Esophagus squamous epithelium (tissue), 5 donors: ENCODE measurements at regions not wholly inside any gene's neighbourhood (a gene's known extent, or its start where the extent isn't known, plus 50 kb on each side); places are given as distances from the start of the nearest gene placed in this dataset.

Experiments
- DNase-seq: peaks from one replicate; lab custom pipeline; 2025; lab: John Stamatoyannopoulos, UW
- H3K27ac ChIP-seq, 4 donors: fragments of 200-600 bp; sonication (generic); one replicate each; pipeline ENCODE4 v1.5.1; 2016 to 2019; ENCODE audit warnings: mild to moderate bottlenecking in 1 of 4
- H3K27me3 ChIP-seq, 4 donors: fragments of 200-600 bp; sonication (generic); 1 replicate in 3 of 4; 2 replicates in 1 of 4; pipeline versions ENCODE4 v1.5.1 to v1.6.0; 2017 to 2021; ENCODE audit warnings: antibody characterized with exemption in 1 of 4
- H3K36me3 ChIP-seq, 3 donors: fragments of 200-600 bp; sonication (generic); one replicate each; pipeline ENCODE4 v1.5.1; 2016 to 2019
- H3K4me1 ChIP-seq, 3 donors: fragments of 200-600 bp; sonication (generic); one replicate each; pipeline ENCODE4 v1.5.1; 2017 to 2019
- H3K4me3 ChIP-seq, 4 donors: fragments of 200-600 bp; sonication (generic); 1 replicate in 3 of 4; 2 replicates in 1 of 4; pipeline ENCODE4 v1.5.1; 2016 to 2019; ENCODE audit warnings: mild to moderate bottlenecking in 2 of 4, moderate library complexity in 1 of 4
- H3K9me3 ChIP-seq, 3 donors: fragments of 200-600 bp; sonication (generic); one replicate each; pipeline ENCODE4 v1.5.1; 2016 to 2019
- CTCF ChIP-seq, 6 experiments: fragments of 450-650 bp in 4 of 6; fragments of 200-600 bp in 2 of 6; sonication (generic) in 2 of 6; IDR thresholded peaks; one replicate each; pipeline ENCODE4 v1.5.1; 2016 to 2019; ENCODE audit warnings: antibody characterized with exemption in 6 of 6, mild to moderate bottlenecking in 4 of 6, moderate library complexity in 4 of 6
- POLR2A ChIP-seq, 4 donors: fragments of 450-650 bp; IDR thresholded peaks; one replicate each; pipeline ENCODE4 v1.6.1; 2017; ENCODE audit warnings: antibody characterized with exemption in 4 of 4, mild to moderate bottlenecking in 4 of 4, moderate library complexity in 3 of 4
- WGBS, 2 donors: methylation state at CpG; one replicate each; pipeline ENCODE4 v1.1.5; 2018; 5-methylcytosine and 5-hydroxymethylcytosine counted together
- intact Hi-C: fragments of 100-400 bp; cut with DNase I; formaldehyde crosslinking; loops from one replicate; pipeline ENCODE4 v1.15.0; 2022
- donor health status: DM: yes; HTN: yes; CAD: no.

GRCh38 chr4:29948451-29948850 is 771.7 kb upstream of the PCDH7 start:
- Histone ChIP-seq H3K4me3 (no peak overlapping the region), H3K36me3 (no peaks in the 10 kb centered on the region), H3K27me3 (no peaks in the 10 kb centered on the region), H3K27ac (no peak overlapping the region), H3K9me3 (no peaks in the 10 kb centered on the region), H3K4me1 (no peaks in the 10 kb centered on the region)
- DNase-seq, result no peak
- no peak for TF ChIP-seq CTCF (IDR thresholded peaks at IDR 0.05)
- 69 to 74% methylated on average over 2 of the region's 2 CpGs for WGBS, 2 donors
- intact Hi-C loops, result no loop called here

- Histone ChIP-seq H3K27me3 (no peaks in the 10 kb centered on the region), H3K9me3 (no peaks in the 10 kb centered on the region), H3K36me3 (no peaks in the 10 kb centered on the region), H3K27ac (no peak overlapping the region), H3K4me3 (no peak overlapping the region), H3K4me1 (no peaks in the 10 kb centered on the region)
- TF ChIP-seq CTCF (IDR thresholded peaks at IDR 0.05) (no peak), POLR2A (IDR thresholded peaks at IDR 0.05) (no peak)
- DNase-seq, result no peak
- intact Hi-C loops, result no loop called here
Measured at GRCh38 chr4:29948858-29949257, 771.3 kb upstream of the PCDH7 start.

GRCh38 chr4:29966386-29966785 is 753.8 kb upstream of the PCDH7 start:
- intact Hi-C loops, result no loop called here
- H3K4me1 ChIP-seq, result no peaks in the 10 kb centered on the region
- WGBS, 2 donors, result 55 to 59% methylated on average over 2 of the region's 2 CpGs

GRCh38 chr4:29970626-29971025 is 749.5 kb upstream of the PCDH7 start:
- TF ChIP-seq POLR2A (IDR thresholded peaks at IDR 0.05), result no peak
- no peak for TF ChIP-seq CTCF (IDR thresholded peaks at IDR 0.05)
- no peaks in the 10 kb centered on the region for H3K9me3 ChIP-seq
- no peaks in the 10 kb centered on the region for H3K4me1 ChIP-seq
- DNase-seq, result no peak
- H3K4me3 ChIP-seq, result no peak overlapping the region
- no peaks in the 10 kb centered on the region for H3K36me3 ChIP-seq
- intact Hi-C loops, result no loop called here
- H3K27ac ChIP-seq, result no peak overlapping the region
- WGBS, 2 donors, result 45 to 50% methylated on average over 1 of the region's 2 CpGs
- no peaks in the 10 kb centered on the region for H3K27me3 ChIP-seq

More at GRCh38 chr4:29966386-29966785, 753.8 kb upstream of the PCDH7 start:
- H3K9me3 ChIP-seq, result no peaks in the 10 kb centered on the region
- H3K27ac ChIP-seq, result no peak overlapping the region
- H3K27me3 ChIP-seq, result no peaks in the 10 kb centered on the region
- no peak overlapping the region for H3K4me3 ChIP-seq
- no peaks in the 10 kb centered on the region for H3K36me3 ChIP-seq
- no peak for DNase-seq
- TF ChIP-seq CTCF (IDR thresholded peaks at IDR 0.05) (no peak), POLR2A (IDR thresholded peaks at IDR 0.05) (no peak)

DNA sequence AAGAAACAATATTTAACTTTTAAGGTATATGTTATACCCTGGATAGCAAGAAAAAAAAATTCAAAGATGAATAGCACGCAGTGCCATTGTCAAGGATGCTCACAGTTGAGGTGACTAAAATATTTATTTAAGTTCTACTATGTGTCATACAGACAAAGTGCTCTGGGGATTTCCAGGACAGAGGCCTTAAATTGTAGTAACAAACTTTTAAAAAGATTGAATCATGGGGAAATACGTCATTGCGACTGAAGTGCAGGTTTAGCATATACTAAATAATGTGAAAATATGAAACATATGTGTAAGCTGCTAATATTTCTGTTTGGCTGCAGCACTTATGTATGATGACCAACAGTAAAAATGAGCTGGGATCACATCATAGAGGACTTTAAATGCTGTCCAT is 748.0 kb upstream of the PCDH7 start:
- WGBS, 2 donors, result 79 to 86% methylated on average over 3 of the region's 3 CpGs
- Histone ChIP-seq H3K27me3 (no peaks in the 10 kb centered on the region), H3K27ac (no peak overlapping the region), H3K9me3 (no peaks in the 10 kb centered on the region), H3K4me3 (no peak overlapping the region), H3K4me1 (no peaks in the 10 kb centered on the region), H3K36me3 (no peaks in the 10 kb centered on the region)
- intact Hi-C loops, result no loop called here
- no peak for DNase-seq
- TF ChIP-seq CTCF (IDR thresholded peaks at IDR 0.05), result no peak
- TF ChIP-seq POLR2A (IDR thresholded peaks at IDR 0.05), result no peak
